Breast epithelium (tissue), 3 donors: ENCODE measurements at regions not wholly inside any gene's neighbourhood (a gene's known extent, or its start where the extent isn't known, plus 50 kb on each side); places are given as distances from the start of the nearest gene placed in this dataset.

Experiments used
- CTCF ChIP-seq, 3 donors: fragments of 450-650 bp; IDR thresholded peaks; one replicate each; pipeline ENCODE4 v1.5.1; 2016 to 2017; ENCODE audit warnings: antibody characterized with exemption in 3 of 3, mild to moderate bottlenecking in 3 of 3, moderate library complexity in 3 of 3
- POLR2A ChIP-seq: fragments of 450-650 bp; IDR thresholded peaks from one replicate; pipeline ENCODE4 v1.6.1; 2016; ENCODE audit warnings: antibody characterized with exemption, mild to moderate bottlenecking, moderate library complexity

GRCh38 chr17:63171428-63172393, 205.7 kb downstream of the TANC2 start:
- TF ChIP-seq CTCF (IDR thresholded peaks at IDR 0.05): no peak
- TF ChIP-seq POLR2A: no peak
